ENCODE measurements at regions not wholly inside any gene's neighbourhood (a gene's known extent, or its start where the extent isn't known, plus 50 kb on each side); places are given as distances from the start of the nearest gene placed in this dataset.

DNA sequence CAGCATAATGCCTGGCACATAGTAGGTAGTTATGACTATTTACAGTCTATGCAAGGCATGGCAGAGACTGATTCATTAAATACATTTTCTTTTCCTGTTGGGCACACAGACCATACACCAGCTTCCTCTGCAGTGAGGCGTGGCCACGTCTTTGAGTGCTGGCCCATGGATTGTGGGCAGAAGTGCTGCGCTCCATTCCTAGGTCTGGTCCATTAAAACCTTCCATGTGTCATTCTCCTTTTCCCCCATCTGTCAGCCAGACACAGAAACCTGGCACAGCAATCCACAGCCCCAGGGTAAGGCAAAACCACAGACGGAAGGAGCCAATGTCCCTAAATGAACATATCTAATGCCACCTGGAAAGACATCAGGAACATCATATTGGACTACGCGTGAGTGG is 141.9 kb downstream of the TTC32 start:
- no peaks in the 10 kb centered on the region for H3K4me1 ChIP-seq (ENCODE audit: low read length)
- H2AFZ ChIP-seq (ENCODE audit: low read length), result no peak overlapping the region
- no peak overlapping the region for H3K9ac ChIP-seq (ENCODE audit: low read length)
- H3F3A ChIP-seq (ENCODE audit: insufficient read depth, low read length), result no peaks in the 10 kb centered on the region
- no peak for DNase-seq
- H4K20me1 ChIP-seq (ENCODE audit: insufficient read depth, low read length), result no peaks in the 10 kb centered on the region
- no peaks in the 10 kb centered on the region for H3K9me2 ChIP-seq (replicated peaks; ENCODE audit: insufficient read depth, low read length)
- H3K4me2 ChIP-seq (ENCODE audit: low read depth, low read length), result no peak overlapping the region
- H3K27me3 ChIP-seq (replicated peaks; ENCODE audit: insufficient read depth, low read length), result no peaks in the 10 kb centered on the region
- H3K27ac ChIP-seq (ENCODE audit: low read length), result no peak overlapping the region
- no peaks in the 10 kb centered on the region for H3K9me3 ChIP-seq (replicated peaks; ENCODE audit: insufficient read depth, low read length)
- H3K4me3 ChIP-seq (ENCODE audit: low read length), result no peak overlapping the region
- no peaks in the 10 kb centered on the region for H3K36me3 ChIP-seq (replicated peaks; ENCODE audit: insufficient read depth, low read length)
- no peaks in the 10 kb centered on the region for H3K79me2 ChIP-seq (ENCODE audit: low read length)
- TF ChIP-seq, protein P1, sequence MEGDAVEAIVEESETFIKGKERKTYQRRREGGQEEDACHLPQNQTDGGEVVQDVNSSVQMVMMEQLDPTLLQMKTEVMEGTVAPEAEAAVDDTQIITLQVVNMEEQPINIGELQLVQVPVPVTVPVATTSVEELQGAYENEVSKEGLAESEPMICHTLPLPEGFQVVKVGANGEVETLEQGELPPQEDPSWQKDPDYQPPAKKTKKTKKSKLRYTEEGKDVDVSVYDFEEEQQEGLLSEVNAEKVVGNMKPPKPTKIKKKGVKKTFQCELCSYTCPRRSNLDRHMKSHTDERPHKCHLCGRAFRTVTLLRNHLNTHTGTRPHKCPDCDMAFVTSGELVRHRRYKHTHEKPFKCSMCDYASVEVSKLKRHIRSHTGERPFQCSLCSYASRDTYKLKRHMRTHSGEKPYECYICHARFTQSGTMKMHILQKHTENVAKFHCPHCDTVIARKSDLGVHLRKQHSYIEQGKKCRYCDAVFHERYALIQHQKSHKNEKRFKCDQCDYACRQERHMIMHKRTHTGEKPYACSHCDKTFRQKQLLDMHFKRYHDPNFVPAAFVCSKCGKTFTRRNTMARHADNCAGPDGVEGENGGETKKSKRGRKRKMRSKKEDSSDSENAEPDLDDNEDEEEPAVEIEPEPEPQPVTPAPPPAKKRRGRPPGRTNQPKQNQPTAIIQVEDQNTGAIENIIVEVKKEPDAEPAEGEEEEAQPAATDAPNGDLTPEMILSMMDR (IDR thresholded peaks at IDR 0.05; ENCODE audit: low read length), result no peak
- TF ChIP-seq EZH2 (optimal IDR thresholded peaks at IDR 0.05; ENCODE audit: low read depth, low read length) (no peak), EZH2phosphoT487 (IDR thresholded peaks at IDR 0.05; ENCODE audit: low read length) (no peak)

DNA sequence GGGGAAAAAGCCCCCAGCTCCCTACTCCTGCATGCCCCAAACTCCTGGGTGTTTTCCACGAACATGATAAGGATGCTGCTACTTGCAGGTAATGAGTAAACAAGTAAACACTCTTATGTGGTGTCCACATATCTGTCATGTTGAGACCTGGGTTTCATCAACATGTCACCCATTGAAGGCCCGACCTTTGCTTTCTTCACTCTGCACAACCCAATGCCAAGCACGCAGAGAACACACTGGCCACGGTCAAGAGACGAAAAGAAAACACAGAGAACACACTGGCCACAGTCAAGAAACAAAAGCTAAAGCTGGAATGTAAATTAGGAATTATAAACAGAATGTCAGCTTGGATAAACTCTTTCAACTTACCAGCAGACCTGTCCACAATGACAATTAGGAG is 143.1 kb downstream of the TTC32 start:
- TF ChIP-seq EZH2 (optimal IDR thresholded peaks at IDR 0.05; ENCODE audit: low read depth, low read length) (no peak), EZH2phosphoT487 (IDR thresholded peaks at IDR 0.05; ENCODE audit: low read length) (no peak)
- TF ChIP-seq, protein P1 (IDR thresholded peaks at IDR 0.05; ENCODE audit: low read length), result no peak
- H4K20me1 ChIP-seq (ENCODE audit: insufficient read depth, low read length), result no peaks in the 10 kb centered on the region
- no peak overlapping the region for H3K27ac ChIP-seq (ENCODE audit: low read length)
- H3K4me2 ChIP-seq (ENCODE audit: low read depth, low read length), result no peak overlapping the region
- H3K4me1 ChIP-seq (ENCODE audit: low read length), result no peaks in the 10 kb centered on the region
- H3K36me3 ChIP-seq (replicated peaks; ENCODE audit: insufficient read depth, low read length), result no peaks in the 10 kb centered on the region
- no peak overlapping the region for H3K4me3 ChIP-seq (ENCODE audit: low read length)
- no peak for DNase-seq
- no peak overlapping the region for H3K9ac ChIP-seq (ENCODE audit: low read length)
- no peaks in the 10 kb centered on the region for H3K79me2 ChIP-seq (ENCODE audit: low read length)
- H3K27me3 ChIP-seq (replicated peaks; ENCODE audit: insufficient read depth, low read length), result no peaks in the 10 kb centered on the region
- no peaks in the 10 kb centered on the region for H3K9me3 ChIP-seq (replicated peaks; ENCODE audit: insufficient read depth, low read length)
- no peak overlapping the region for H2AFZ ChIP-seq (ENCODE audit: low read length)
- H3K9me2 ChIP-seq (replicated peaks; ENCODE audit: insufficient read depth, low read length), result no peaks in the 10 kb centered on the region
- H3F3A ChIP-seq (ENCODE audit: insufficient read depth, low read length), result no peaks in the 10 kb centered on the region

DNA sequence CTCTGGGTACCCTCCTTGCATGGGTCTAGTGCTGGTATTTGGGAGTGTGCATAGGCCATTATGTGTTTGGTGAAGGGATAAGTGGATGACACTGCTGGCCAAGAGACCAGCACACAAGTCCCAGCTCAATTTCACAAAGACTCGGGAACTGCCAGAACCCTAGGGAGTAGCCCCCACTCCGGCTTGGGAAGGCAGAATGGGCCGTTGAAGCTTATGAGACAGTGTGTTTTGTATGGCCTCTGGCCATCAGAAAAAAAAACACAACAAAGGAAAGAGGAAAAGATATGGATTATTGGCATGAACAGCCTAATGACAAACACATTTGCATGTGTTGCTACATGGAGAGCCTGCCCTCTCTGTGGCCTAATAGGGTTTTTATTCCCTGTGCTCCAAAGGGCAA is 144.2 kb downstream of the TTC32 start:
- no peaks in the 10 kb centered on the region for H3K79me2 ChIP-seq (ENCODE audit: low read length)
- H3K9me3 ChIP-seq (replicated peaks; ENCODE audit: insufficient read depth, low read length), result no peaks in the 10 kb centered on the region
- H3K4me3 ChIP-seq (ENCODE audit: low read length), result no peak overlapping the region
- H3F3A ChIP-seq (ENCODE audit: insufficient read depth, low read length), result no peaks in the 10 kb centered on the region
- H3K9ac ChIP-seq (ENCODE audit: low read length), result no peak overlapping the region
- H3K27ac ChIP-seq (ENCODE audit: low read length), result no peak overlapping the region
- no peaks in the 10 kb centered on the region for H4K20me1 ChIP-seq (ENCODE audit: insufficient read depth, low read length)
- H3K27me3 ChIP-seq (replicated peaks; ENCODE audit: insufficient read depth, low read length), result no peaks in the 10 kb centered on the region
- no peaks in the 10 kb centered on the region for H3K4me1 ChIP-seq (ENCODE audit: low read length)
- DNase-seq, result no peak
- H2AFZ ChIP-seq (ENCODE audit: low read length), result no peak overlapping the region
- TF ChIP-seq EZH2 (optimal IDR thresholded peaks at IDR 0.05; ENCODE audit: low read depth, low read length) (no peak), EZH2phosphoT487 (IDR thresholded peaks at IDR 0.05; ENCODE audit: low read length) (no peak)
- TF ChIP-seq, protein P1 (IDR thresholded peaks at IDR 0.05; ENCODE audit: low read length), result no peak
- H3K9me2 ChIP-seq (replicated peaks; ENCODE audit: insufficient read depth, low read length), result no peaks in the 10 kb centered on the region
- no peaks in the 10 kb centered on the region for H3K36me3 ChIP-seq (replicated peaks; ENCODE audit: insufficient read depth, low read length)
- no peak overlapping the region for H3K4me2 ChIP-seq (ENCODE audit: low read depth, low read length)

All from MM.1S (cell line).